GM19351 (cell line): ENCODE measurements at regions not wholly inside any gene's neighbourhood (a gene's known extent, or its start where the extent isn't known, plus 50 kb on each side); places are given as distances from the start of the nearest gene placed in this dataset.

Experiments
- ATAC-seq: cut with Tn5 transposase; IDR thresholded peaks from one replicate; pipeline ENCODE4 v1.9.1; 2021; ENCODE audit warnings: mild to moderate bottlenecking, moderate library complexity; ENCODE audit not compliant: unreplicated experiment

DNA sequence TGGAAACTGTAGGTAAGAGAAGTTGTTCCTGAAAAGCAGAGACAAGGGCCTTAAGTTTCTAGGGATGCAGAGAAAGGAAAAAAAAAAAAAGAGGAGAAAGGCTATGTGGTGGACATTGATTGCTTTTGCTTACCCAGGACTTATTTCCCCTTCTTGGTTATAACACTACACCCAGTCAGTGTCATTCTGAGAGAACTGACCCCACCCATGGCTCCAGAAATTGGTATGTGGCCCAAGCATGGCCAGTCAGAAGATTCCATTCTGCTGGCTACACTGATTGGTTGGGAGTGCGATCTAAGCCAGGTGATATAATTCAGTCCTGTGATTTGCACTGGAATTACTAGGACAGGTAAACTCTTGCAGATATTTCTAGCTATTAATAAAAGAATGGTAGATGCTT is 62.2 kb upstream of the EXOC4 start:
- no peak for ATAC-seq

DNA sequence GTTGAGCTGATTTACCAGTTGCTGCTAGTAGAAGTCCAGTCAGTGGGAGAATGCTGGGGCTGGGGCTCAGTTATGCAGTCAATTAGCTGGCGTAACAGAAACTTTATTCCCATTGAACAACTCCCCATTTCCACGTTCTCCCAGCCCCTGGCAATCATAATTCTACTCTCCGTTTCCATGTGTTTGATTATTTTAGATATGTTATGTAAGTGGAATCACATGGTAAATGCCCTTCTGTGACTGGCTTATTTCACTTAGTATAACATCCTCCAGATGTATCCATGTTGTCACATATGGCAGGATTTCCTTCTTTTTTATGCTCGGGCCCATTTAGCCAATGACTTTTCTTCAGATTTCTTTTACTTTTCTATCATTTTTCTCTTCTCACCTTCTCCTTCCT is 61.1 kb upstream of the EXOC4 start:
- ATAC-seq, result no peak

DNA sequence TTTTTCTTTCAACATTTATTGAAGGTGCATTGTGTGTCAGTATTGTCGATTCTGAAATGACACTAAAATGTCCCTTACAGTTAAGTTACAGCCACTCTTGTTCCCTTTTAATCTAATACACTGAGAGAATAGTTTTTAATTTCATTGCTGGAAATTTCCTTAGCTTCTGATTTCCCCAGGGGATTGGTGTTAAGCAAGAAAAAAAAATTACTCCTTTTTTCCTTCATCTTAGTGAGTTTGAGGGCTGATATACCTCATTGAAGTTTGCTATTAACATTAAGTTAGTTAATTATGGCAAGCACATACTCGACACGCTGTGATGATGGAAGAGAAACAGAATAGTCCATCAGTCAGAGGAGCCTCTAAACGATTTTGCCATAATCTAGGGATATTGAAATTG is 57.0 kb upstream of the EXOC4 start:
- ATAC-seq, result no peak

DNA sequence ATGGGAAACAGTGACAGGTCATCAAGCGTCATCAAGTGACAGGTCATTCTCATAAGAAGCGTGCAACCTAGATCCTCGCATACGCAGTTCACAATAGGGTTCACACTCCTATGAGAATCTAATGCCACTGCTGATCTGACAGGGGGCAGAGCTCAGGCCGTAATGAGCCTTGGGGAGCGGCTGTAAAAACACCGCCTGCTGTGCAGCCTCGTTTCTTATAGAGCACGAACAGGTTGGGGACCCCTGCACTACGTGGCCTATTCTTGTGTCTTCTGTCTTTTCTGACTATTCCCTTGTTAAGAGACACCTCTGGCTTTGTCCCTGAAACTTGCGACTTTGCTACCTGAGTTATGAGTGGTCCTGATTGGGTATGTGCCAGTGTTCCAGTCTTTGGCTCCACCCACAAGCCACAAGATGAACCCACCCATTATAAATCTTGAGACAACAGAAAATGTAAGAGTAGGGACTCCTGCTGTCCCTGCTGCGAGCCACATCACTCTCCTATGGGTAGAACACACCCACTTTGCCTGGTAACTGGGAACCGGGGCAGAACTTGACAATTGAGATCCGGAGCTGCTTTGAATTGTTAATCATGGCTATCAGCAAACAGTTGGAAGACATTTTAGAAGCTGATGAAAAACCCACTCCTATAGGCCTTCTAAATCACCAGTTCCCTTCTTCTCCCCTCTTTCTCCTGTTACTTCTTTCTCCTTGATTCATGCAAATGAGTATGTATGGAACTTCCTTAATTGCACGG is 55.8 kb upstream of the EXOC4 start:
- no peak for ATAC-seq

DNA sequence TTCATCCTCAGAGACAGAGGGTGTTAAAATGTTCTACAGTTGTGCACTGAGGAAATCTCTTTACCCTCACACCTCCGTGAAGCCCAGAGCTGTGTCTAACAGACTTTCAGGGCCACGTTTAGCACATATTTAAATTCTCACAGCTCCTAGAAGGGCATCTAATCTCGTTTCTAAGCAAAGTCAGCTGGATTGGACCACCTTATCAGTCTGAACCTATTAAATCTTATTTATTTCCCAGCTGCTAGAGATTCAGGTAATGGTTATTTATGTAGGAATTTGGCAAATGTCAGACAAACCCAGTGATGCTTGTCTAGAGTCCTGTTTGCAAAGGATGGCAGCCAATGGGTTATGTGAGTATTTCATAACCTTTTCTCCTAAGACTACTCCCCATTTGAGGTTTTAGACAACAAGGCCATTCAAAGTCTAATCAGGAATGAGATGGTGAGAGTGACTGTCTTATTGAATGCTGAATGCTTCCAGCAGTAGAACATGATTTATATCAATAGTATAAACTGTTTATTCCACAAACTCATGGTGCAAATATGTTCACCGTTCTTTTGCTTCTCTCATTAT is 54.8 kb upstream of the EXOC4 start:
- ATAC-seq, result no peak

DNA sequence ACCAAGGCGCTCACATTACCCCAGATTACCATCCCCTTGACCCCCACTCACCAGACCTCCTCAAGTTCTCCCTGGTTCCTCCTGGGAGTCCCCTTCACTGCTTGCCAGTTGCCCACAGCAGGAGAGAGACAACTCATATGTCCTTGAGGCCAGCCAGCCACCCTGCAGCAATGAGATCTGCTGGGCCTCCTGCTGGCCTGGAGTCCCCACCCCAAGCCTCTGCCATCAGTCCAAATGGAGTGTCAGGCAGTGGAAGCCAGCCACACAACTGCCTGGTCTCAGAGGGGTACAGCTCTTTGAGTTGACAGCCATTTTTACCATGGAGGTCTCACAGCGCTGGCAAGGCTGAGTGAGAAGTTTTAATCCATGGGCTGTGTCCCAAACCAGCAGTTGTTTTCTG is 53.0 kb upstream of the EXOC4 start:
- no peak for ATAC-seq

DNA sequence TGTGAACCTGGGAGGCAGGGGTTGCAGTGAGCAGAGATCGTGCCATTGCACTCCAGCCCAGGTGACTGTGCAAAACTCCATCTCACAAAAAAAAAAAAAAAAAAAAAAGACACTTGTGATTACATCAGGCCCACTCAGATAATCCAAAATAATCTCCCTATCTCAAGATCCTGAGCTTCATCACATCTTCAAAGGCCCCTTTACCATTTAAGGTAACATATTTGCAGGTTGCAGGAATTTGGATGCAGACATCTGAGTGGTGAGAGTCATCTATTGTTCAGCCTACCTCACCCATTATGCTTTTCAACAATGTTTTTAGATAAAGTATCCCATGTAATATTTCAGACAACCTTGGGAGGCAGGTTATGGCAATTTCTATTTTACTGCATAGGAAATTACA is 51.4 kb upstream of the EXOC4 start:
- no peak for ATAC-seq

DNA sequence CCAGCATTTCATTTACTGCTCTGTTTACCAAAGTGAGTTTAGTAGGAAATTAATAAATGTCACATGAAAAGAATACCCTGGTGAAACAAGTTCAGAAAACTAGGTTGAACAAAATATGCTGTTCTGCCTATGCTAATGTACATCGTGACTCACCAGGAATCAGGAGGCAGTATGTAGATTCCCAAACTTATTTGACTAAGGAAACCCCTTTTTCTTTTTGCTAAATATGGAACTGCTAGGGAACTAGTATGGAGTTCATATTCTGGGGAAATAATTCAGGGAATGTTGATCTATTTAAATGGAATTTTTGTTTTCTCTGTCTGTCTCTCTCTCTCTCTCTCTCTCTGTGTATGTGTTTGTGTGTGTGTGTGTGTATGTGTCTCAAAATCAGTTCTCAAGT is 49.9 kb upstream of the EXOC4 start:
- ATAC-seq, result no peak
